Osteoblast (primary cell): ENCODE measurements at regions not wholly inside any gene's neighbourhood (a gene's known extent, or its start where the extent isn't known, plus 50 kb on each side); places are given as distances from the start of the nearest gene placed in this dataset.

Source experiments
- DNase-seq: peaks from one replicate; pipeline ENCODE4 v3.0.0; 2011; ENCODE audit warnings: low spot score, mixed read lengths; ENCODE audit not compliant: insufficient read length; ENCODE audit errors: missing footprints
- H2AFZ ChIP-seq: 2 replicates; pipeline ENCODE4 v1.6.0; 2011; ENCODE audit warnings: mild to moderate bottlenecking, low read length
- H3K27ac ChIP-seq: 2 replicates; pipeline ENCODE4 v1.5.1; 2011; ENCODE audit warnings: mild to moderate bottlenecking, low read depth, low read length, moderate library complexity
- H3K27me3 ChIP-seq: 2 replicates; pipeline ENCODE4 v1.6.0; 2012; ENCODE audit warnings: mild to moderate bottlenecking, control low read depth, inconsistent platforms, low read length, moderate library complexity; ENCODE audit not compliant: insufficient read depth
- H3K36me3 ChIP-seq: 2 replicates; pipeline ENCODE4 v1.5.1; 2011; ENCODE audit warnings: mild to moderate bottlenecking, low read length, control low read depth, moderate library complexity; ENCODE audit not compliant: insufficient read depth
- H3K4me1 ChIP-seq: 2 replicates; pipeline ENCODE4 v1.5.1; 2011; ENCODE audit warnings: mild to moderate bottlenecking, low read length, control low read depth, moderate library complexity; ENCODE audit not compliant: insufficient read depth
- H3K4me2 ChIP-seq: 2 replicates; pipeline ENCODE4 v1.6.0; 2011; ENCODE audit warnings: mild to moderate bottlenecking, low read length; ENCODE audit not compliant: insufficient read depth
- H3K4me3 ChIP-seq: fragments of 200-600 bp; sonication (generic); 3 replicates; pipeline ENCODE4 v1.5.1; 2012; ENCODE audit warnings: mild to moderate bottlenecking, low read length, inconsistent platforms; ENCODE audit not compliant: insufficient read depth
- H3K79me2 ChIP-seq: 2 replicates; pipeline ENCODE4 v1.6.0; 2012; ENCODE audit warnings: mild to moderate bottlenecking, low read length, control low read depth, inconsistent platforms; ENCODE audit not compliant: insufficient read depth
- H3K9me3 ChIP-seq: 2 replicates; pipeline ENCODE4 v1.5.1; 2011; ENCODE audit warnings: low read depth, low read length, control low read depth
- H4K20me1 ChIP-seq: 2 replicates; pipeline ENCODE4 v1.6.0; 2012; ENCODE audit warnings: mild to moderate bottlenecking, low read length, control low read depth; ENCODE audit not compliant: insufficient read depth
- TF ChIP-seq, protein P1 (sequence below): IDR thresholded peaks from 2 replicates; pipeline ENCODE4 v1.5.1; 2011; ENCODE audit warnings: mild to moderate bottlenecking, low read depth, low read length, moderate library complexity; ENCODE audit errors: extremely low read depth

DNA sequence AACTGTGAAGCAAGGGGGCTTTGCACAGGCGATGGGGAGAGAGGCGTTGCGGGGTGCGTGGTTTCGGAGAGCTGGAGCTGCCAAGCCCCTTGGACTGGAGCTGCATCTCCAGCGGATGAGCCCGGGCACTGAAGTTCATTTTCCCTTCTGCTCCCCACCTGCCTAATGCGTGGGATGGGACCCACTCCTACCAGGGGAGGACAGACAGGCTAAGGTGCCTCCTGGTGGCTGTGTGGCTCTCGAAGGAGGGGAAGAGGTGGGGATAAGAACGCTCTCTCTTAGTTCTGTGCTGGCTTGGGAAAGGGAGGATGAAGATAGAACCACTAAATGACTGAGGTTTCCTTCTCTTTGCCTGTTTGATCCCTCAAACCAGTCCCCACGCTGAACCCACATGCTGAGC, 177.6 kb upstream of the PITRM1 start:
- Histone ChIP-seq H3K79me2 (no peaks in the 10 kb centered on the region), H3K4me3 (no peak overlapping the region), H4K20me1 (no peaks in the 10 kb centered on the region), H2AFZ (no peak overlapping the region), H3K9me3 (no peaks in the 10 kb centered on the region), H3K36me3 (no peaks in the 10 kb centered on the region), H3K4me1 (no peaks in the 10 kb centered on the region), H3K27me3 (peaks cover 65% of the 10 kb centered on the region), H3K4me2 (no peak overlapping the region), H3K27ac (no peak overlapping the region)
- TF ChIP-seq, protein P1, sequence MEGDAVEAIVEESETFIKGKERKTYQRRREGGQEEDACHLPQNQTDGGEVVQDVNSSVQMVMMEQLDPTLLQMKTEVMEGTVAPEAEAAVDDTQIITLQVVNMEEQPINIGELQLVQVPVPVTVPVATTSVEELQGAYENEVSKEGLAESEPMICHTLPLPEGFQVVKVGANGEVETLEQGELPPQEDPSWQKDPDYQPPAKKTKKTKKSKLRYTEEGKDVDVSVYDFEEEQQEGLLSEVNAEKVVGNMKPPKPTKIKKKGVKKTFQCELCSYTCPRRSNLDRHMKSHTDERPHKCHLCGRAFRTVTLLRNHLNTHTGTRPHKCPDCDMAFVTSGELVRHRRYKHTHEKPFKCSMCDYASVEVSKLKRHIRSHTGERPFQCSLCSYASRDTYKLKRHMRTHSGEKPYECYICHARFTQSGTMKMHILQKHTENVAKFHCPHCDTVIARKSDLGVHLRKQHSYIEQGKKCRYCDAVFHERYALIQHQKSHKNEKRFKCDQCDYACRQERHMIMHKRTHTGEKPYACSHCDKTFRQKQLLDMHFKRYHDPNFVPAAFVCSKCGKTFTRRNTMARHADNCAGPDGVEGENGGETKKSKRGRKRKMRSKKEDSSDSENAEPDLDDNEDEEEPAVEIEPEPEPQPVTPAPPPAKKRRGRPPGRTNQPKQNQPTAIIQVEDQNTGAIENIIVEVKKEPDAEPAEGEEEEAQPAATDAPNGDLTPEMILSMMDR, result no peak
- peak; percentile 47 for DNase-seq

- no peak overlapping the region for H2AFZ ChIP-seq
- no peak overlapping the region for H3K27ac ChIP-seq
- H3K9me3 ChIP-seq, result no peaks in the 10 kb centered on the region
- H3K4me1 ChIP-seq, result no peaks in the 10 kb centered on the region
- TF ChIP-seq, protein P1, result no peak
- no peak overlapping the region for H3K4me2 ChIP-seq
- H4K20me1 ChIP-seq, result no peaks in the 10 kb centered on the region
- H3K27me3 ChIP-seq, result peaks cover 67% of the 10 kb centered on the region
- no peaks in the 10 kb centered on the region for H3K79me2 ChIP-seq
- H3K36me3 ChIP-seq, result no peaks in the 10 kb centered on the region
- no peak overlapping the region for H3K4me3 ChIP-seq
- DNase-seq, result no peak
These were observed 176.0 kb upstream of the PITRM1 start for GRCh38 chr10:3348564-3348963.

GRCh38 chr10:3347413-3348182, 175.0 kb upstream of the PITRM1 start:
- no peaks in the 10 kb centered on the region for H4K20me1 ChIP-seq
- no peak overlapping the region for H2AFZ ChIP-seq
- H3K4me2 ChIP-seq, result no peak overlapping the region
- H3K36me3 ChIP-seq, result no peaks in the 10 kb centered on the region
- H3K27ac ChIP-seq, result no peak overlapping the region
- no peaks in the 10 kb centered on the region for H3K4me1 ChIP-seq
- H3K79me2 ChIP-seq, result no peaks in the 10 kb centered on the region
- H3K27me3 ChIP-seq, result peaks cover 62% of the 10 kb centered on the region
- no peaks in the 10 kb centered on the region for H3K9me3 ChIP-seq
- H3K4me3 ChIP-seq, result no peak overlapping the region
- peak; percentile 8 for DNase-seq
- TF ChIP-seq, protein P1, result no peak

- Histone ChIP-seq H3K27me3 (peaks cover 57% of the 10 kb centered on the region), H3K4me3 (no peak overlapping the region), H3K4me1 (no peaks in the 10 kb centered on the region), H2AFZ (no peak overlapping the region), H3K4me2 (no peak overlapping the region), H3K36me3 (no peaks in the 10 kb centered on the region), H3K27ac (no peak overlapping the region), H3K79me2 (no peaks in the 10 kb centered on the region), H4K20me1 (no peaks in the 10 kb centered on the region), H3K9me3 (no peaks in the 10 kb centered on the region)
- DNase-seq, result peak; percentile 21
- TF ChIP-seq, protein P1, result no peak
These were observed 174.3 kb upstream of the PITRM1 start for GRCh38 chr10:3346851-3347250.
